Chondrocyte (in vitro differentiated cells): ENCODE measurements at regions not wholly inside any gene's neighbourhood (a gene's known extent, or its start where the extent isn't known, plus 50 kb on each side); places are given as distances from the start of the nearest gene placed in this dataset.

ENCODE experiments used
- DNase-seq: peaks from one replicate; pipeline ENCODE4 v3.0.0; 2021; ENCODE audit warnings: mixed read lengths, low spot score
- H3K27ac Mint-ChIP-seq: one replicate; pipeline ENCODE4 v1.8.0; 2021; ENCODE audit warnings: mild to moderate bottlenecking, moderate library complexity, mixed read lengths; ENCODE audit not compliant: unreplicated experiment
- H3K27me3 Mint-ChIP-seq: 2 replicates; pipeline ENCODE4 v1.8.0; 2021; ENCODE audit warnings: low read depth, mixed read lengths
- H3K36me3 Mint-ChIP-seq: 2 replicates; pipeline ENCODE4 v1.8.0; 2021; ENCODE audit warnings: low read depth, mixed read lengths
- H3K4me1 Mint-ChIP-seq: 2 replicates; pipeline ENCODE4 v1.8.0; 2021; ENCODE audit warnings: low read depth, mild to moderate bottlenecking, mixed read lengths
- H3K4me3 Mint-ChIP-seq: one replicate; pipeline ENCODE4 v1.8.0; 2021; ENCODE audit warnings: mild to moderate bottlenecking, moderate library complexity, mixed read lengths; ENCODE audit not compliant: unreplicated experiment
- H3K9me3 Mint-ChIP-seq: 2 replicates; pipeline ENCODE4 v1.8.0; 2021; ENCODE audit warnings: low read depth, mixed read lengths
- TF ChIP-seq, protein P1 (sequence below): fragments of 200-600 bp; sonication (generic); IDR thresholded peaks from 2 replicates; pipeline ENCODE4 v1.5.0; 2021; ENCODE audit warnings: antibody characterized with exemption, mild to moderate bottlenecking, moderate library complexity

DNA sequence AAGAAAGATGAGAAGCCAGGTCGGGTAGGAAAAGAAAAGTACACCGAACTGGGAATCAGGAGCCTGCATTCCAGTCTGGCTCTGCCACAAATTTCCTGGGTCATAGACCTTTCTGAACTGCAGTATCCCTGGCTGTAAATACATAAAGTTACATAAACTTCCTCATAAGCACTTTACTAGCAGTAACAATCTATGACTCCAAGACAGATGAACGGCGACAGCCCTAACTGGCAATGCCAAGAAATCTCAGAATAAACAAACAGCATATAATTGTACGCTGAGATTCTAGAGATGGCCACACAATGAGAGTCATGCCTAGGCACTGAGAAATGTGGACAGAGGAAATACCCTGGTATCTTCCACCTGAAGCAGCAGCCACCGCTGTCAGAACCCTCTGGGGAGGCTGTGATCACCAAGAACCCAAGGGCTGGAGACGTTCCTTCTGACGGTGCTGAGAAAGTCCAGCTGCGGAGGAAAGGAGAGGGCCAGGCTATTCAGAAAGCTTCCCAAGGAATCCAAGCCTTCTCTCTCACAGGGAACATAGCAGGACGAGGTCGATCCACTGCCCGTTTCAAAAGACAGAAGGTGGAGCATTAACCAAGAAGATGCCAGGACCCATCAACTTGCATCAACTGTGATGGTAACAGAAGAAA is 89.3 kb upstream of the SLC66A3 start:
- Mint-ChIP-seq H3K27ac (no peak overlapping the region), H3K36me3 (peaks cover 4% of the 10 kb centered on the region), H3K4me1 (no peaks in the 10 kb centered on the region), H3K27me3 (peaks cover 18% of the 10 kb centered on the region), H3K4me3 (no peak overlapping the region), H3K9me3 (peaks cover 14% of the 10 kb centered on the region)
- TF ChIP-seq, protein P1, sequence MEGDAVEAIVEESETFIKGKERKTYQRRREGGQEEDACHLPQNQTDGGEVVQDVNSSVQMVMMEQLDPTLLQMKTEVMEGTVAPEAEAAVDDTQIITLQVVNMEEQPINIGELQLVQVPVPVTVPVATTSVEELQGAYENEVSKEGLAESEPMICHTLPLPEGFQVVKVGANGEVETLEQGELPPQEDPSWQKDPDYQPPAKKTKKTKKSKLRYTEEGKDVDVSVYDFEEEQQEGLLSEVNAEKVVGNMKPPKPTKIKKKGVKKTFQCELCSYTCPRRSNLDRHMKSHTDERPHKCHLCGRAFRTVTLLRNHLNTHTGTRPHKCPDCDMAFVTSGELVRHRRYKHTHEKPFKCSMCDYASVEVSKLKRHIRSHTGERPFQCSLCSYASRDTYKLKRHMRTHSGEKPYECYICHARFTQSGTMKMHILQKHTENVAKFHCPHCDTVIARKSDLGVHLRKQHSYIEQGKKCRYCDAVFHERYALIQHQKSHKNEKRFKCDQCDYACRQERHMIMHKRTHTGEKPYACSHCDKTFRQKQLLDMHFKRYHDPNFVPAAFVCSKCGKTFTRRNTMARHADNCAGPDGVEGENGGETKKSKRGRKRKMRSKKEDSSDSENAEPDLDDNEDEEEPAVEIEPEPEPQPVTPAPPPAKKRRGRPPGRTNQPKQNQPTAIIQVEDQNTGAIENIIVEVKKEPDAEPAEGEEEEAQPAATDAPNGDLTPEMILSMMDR: no peak
- DNase-seq: no peak

DNA sequence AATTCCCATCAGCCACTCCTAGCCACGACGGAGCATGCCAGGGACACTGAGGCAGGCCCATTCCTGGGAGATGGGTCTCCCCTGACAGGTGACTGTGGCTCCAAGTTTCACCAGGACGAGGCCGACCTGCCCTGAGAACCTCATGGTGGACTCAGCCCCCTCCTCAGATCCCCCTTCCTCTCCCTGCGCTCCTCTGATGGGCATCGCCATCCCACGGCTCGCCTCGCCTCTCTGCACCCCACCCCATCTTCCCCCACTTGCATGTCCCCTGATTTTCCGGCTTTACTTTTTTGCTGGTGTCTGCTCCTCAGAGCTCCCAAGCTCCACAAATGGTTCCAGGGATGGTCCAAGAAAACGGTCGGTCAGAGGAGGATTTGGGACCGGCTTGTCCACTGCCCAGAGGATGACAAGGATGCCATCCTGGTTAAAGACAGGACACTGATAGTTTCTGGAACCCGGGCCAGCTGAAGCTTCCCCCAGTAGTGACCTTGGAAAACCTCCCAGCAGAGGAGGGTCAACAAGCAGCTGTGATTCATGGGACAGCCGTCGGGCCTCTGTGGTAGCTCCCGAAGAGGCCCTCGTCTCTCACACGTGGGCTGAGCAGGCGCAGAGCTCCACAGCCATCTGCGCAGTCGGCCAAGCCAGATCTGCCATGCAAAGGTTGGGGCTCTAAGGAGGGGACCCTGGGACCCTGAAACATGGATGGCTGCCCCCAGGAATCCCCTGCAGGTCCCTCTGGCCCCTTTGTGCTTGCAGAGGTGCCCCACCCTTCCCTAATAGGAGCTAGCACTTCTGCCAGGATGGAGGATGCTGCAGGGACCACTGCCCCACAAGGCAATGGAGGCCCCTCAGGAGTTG is 87.8 kb upstream of the SLC66A3 start:
- Mint-ChIP-seq H3K27me3 (peaks cover 17% of the 10 kb centered on the region), H3K4me1 (no peaks in the 10 kb centered on the region), H3K27ac (no peak overlapping the region)

DNA sequence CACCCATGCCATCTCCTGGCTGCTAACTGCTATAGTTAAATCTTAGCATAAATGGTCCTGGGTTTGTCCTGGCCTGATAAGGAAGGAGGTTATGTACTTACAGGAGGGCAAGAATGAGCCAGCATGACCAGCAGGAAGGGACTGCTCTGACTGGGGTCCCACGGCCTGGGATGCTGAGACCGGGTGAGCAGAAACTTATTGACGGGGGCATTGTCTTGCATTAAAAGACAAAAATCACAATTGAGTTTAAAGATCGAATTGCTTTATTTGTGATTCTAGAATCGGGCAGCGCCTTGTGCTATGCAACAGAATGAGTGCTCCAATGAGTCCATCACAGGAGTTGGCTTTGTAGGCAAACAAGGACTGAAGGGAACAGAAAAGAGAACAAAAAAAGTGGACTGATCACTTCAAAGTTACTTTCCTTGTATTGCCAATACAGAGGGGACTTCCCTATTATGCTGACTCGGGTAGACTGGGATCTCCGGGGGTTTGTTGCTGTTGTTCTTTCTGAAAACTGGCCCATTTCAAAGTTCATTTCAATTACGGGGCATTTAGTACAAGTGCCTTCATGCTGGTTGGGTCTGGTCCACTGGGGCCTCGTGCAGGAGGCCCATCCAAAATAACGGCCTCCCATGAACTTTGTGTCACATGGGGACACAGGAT is 87.1 kb upstream of the SLC66A3 start:
- no peak for DNase-seq
- TF ChIP-seq, protein P1: no peak
- Mint-ChIP-seq H3K36me3 (no peaks in the 10 kb centered on the region), H3K27me3 (peaks cover 17% of the 10 kb centered on the region), H3K4me3 (no peak overlapping the region), H3K4me1 (no peaks in the 10 kb centered on the region), H3K9me3 (no peaks in the 10 kb centered on the region), H3K27ac (no peak overlapping the region)

More for the DNA sequence above, 87.8 kb upstream of the SLC66A3 start:
- Mint-ChIP-seq H3K4me3 (no peak overlapping the region), H3K9me3 (peaks cover 6% of the 10 kb centered on the region), H3K36me3 (no peaks in the 10 kb centered on the region)
- no peak for DNase-seq
- TF ChIP-seq, protein P1: no peak

DNA sequence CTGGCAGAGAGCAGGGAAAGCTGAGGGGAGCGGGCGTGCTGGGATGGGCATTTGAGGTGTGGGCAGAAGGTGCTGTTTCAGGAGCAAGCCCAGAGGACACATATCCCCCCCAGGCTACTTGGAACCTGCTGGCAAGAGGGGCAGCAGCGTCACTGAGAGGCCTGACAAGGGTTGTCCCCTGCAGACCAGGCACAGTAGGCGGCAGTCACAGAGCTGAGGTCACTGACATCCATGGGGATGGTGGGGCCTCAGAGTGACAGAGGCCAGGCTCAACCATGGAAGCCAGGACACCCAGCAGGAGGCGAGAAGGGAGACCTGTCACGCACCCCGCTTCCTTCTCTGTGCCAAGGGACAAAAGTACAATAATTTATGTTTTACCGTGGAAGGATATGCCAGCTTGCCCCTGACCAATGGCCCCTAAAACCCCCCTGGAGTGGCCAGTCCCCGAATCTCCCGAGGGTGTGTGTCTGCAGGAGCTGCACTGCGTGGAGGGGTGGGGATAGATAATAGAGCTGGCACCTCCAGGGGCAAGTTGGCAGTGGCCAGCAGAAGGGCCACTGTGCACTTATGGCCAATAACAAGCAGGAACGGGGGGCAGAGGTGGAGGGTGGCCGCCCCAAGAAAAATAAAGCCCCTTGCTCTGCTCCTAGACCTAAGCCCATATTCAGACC is 86.3 kb upstream of the SLC66A3 start:
- no peaks in the 10 kb centered on the region for H3K36me3 Mint-ChIP-seq
- peaks cover 7% of the 10 kb centered on the region for H3K4me1 Mint-ChIP-seq
- peaks cover 17% of the 10 kb centered on the region for H3K27me3 Mint-ChIP-seq
- no peak for DNase-seq
- no peak overlapping the region for H3K27ac Mint-ChIP-seq
- no peaks in the 10 kb centered on the region for H3K9me3 Mint-ChIP-seq
- H3K4me3 Mint-ChIP-seq: no peak overlapping the region
- TF ChIP-seq, protein P1: no peak
